Neural progenitor cell (in vitro differentiated cells): ENCODE measurements at regions not wholly inside any gene's neighbourhood (a gene's known extent, or its start where the extent isn't known, plus 50 kb on each side); places are given as distances from the start of the nearest gene placed in this dataset.

ENCODE experiments used
- CTCF ChIP-seq: fragments of 200-600 bp; sonication (generic); IDR thresholded peaks from 2 replicates; pipeline ENCODE4 v1.5.1; 2017; ENCODE audit warnings: antibody characterized with exemption, mild to moderate bottlenecking
- EZH2 ChIP-seq: fragments of 200-600 bp; sonication (generic); IDR thresholded peaks from 2 replicates; pipeline ENCODE4 v1.6.1; 2017; ENCODE audit warnings: antibody characterized with exemption, mild to moderate bottlenecking, moderate library complexity
- EZH2phosphoT487 ChIP-seq: fragments of 200-600 bp; sonication (generic); IDR thresholded peaks from 2 replicates; pipeline ENCODE4 v1.6.1; 2017; ENCODE audit warnings: antibody characterized with exemption

- TF ChIP-seq CTCF (no peak), EZH2 (no peak), EZH2phosphoT487 (no peak)
Observed at GRCh38 chr6:21871831-21872230, 278.3 kb downstream of the SOX4 start.
